K562 (cell line): ENCODE measurements at regions not wholly inside any gene's neighbourhood (a gene's known extent, or its start where the extent isn't known, plus 50 kb on each side); places are given as distances from the start of the nearest gene placed in this dataset.
A peak's percentile ranks its signal among the peaks of the same experiment; 100 is the strongest.
"Not testable (repeated sequence)": the region's sequence is repeated elsewhere in the genome, so short reads cannot be mapped to it uniquely, and the experiment has no call there.

Source experiments
- ATAC-seq: fragments of 200-7000 bp; cut with Tn5 transposase; 3 replicates; pipeline ENCODE4 v1.9.1; 2020; ENCODE audit warnings: moderate library complexity
- BruUV-seq: library from RNA; stranded (reverse); fragments of 400-500 nt; replicated peaks from 2 replicates; lab custom pipeline; 2021; lab: Mats Ljungman, UMichigan
- CTCF ChIA-PET: fragments of 300-600 bp; formaldehyde crosslinking; extraction: SDS; loops from one replicate; lab custom pipeline; 2021; ENCODE audit warnings: low intra/inter-chr PET ratio; lab: Yijun Ruan, JAX
- POLR2A ChIA-PET: fragments of 300-600, 350-650 bp; sonication (Branson Sonifier 250); formaldehyde crosslinking; extraction: SDS; loops from one replicate; lab custom pipeline; 2021; ENCODE audit warnings: antibody characterized with exemption, inconsistent platforms; lab: Yijun Ruan, JAX
- DNase-seq, 4 experiments: peaks; one replicate each; pipeline versions ENCODE4 v3.0.0 to v3.0.0-alpha.2; 2011 to 2018; ENCODE audit warnings: low spot score in 3 of 4, mixed read lengths in 3 of 4; ENCODE audit errors: extremely low read depth in 1 of 4
- FAIRE-seq: peaks from 2 replicates; lab custom pipeline; 2011; peaks lifted over from hg19 to GRCh38; lab: Jason Lieb, UNC
- H2AFZ ChIP-seq: 2 replicates; pipeline ENCODE4 v1.6.0; 2011; ENCODE audit warnings: low read depth, low read length, control low read depth, inconsistent platforms
- H3K27ac ChIP-seq: fragments of 200-600 bp; 3 replicates; pipeline ENCODE4 v1.8.0; 2011; ENCODE audit warnings: low read depth, mild to moderate bottlenecking, control low read depth, inconsistent platforms, low read length, moderate library complexity, mixed read lengths; ENCODE audit errors: extremely low read depth
- H3K27me3 ChIP-seq, 2 experiments: fragments of 300-600 bp in 1 of 2; 2 replicates in 1 of 2; 3 replicates in 1 of 2; pipeline versions ENCODE4 v1.6.0 to v1.8.0; 2011; ENCODE audit warnings: inconsistent platforms in 2 of 2, low read length in 2 of 2, mild to moderate bottlenecking in 1 of 2, mixed read lengths in 1 of 2, moderate library complexity in 1 of 2; ENCODE audit not compliant: control insufficient read depth in 2 of 2, insufficient read depth in 2 of 2
- H3K36me3 ChIP-seq: fragments of 300-600 bp; 3 replicates; pipeline ENCODE4 v1.8.0; 2011; ENCODE audit warnings: mild to moderate bottlenecking, low read length, inconsistent platforms; ENCODE audit not compliant: control insufficient read depth, insufficient read depth
- H3K4me1 ChIP-seq, 2 experiments: fragments of 200-600 bp in 1 of 2; replicated peaks in 1 of 2; 2 replicates in 1 of 2; 3 replicates in 1 of 2; pipeline versions ENCODE4 v1.5.1 to v1.8.0; 2011; ENCODE audit warnings: inconsistent platforms in 2 of 2, low read length in 2 of 2, mild to moderate bottlenecking in 1 of 2, mixed read lengths in 1 of 2, moderate library complexity in 1 of 2; ENCODE audit not compliant: control insufficient read depth in 2 of 2, insufficient read depth in 2 of 2
- H3K4me2 ChIP-seq: 2 replicates; pipeline ENCODE4 v1.6.1; 2011; ENCODE audit warnings: low read length, control low read depth, inconsistent platforms, mixed read lengths; ENCODE audit not compliant: insufficient read depth
- H3K4me3 ChIP-seq: fragments of 200-600 bp; sonication (generic), shearing (Covaris generic); 2 replicates; pipeline ENCODE4 v1.5.1; 2016; ENCODE audit warnings: control low read depth, inconsistent platforms
- H3K79me2 ChIP-seq: fragments of 200-600 bp; 3 replicates; pipeline ENCODE4 v1.8.0; 2011; ENCODE audit warnings: low read length, inconsistent platforms; ENCODE audit not compliant: control insufficient read depth, insufficient read depth
- H3K9ac ChIP-seq, 2 experiments: 2 replicates each; pipeline versions ENCODE4 v1.6.0 to v1.6.1; 2011; ENCODE audit warnings: low read depth in 2 of 2, low read length in 2 of 2, control low read depth in 1 of 2, inconsistent platforms in 1 of 2, mild to moderate bottlenecking in 1 of 2, mixed read lengths in 1 of 2; ENCODE audit not compliant: insufficient read depth in 1 of 2
- H3K9me1 ChIP-seq: one replicate; pipeline ENCODE4 v1.6.0; 2011; ENCODE audit warnings: inconsistent platforms, mild to moderate bottlenecking, low read length, moderate library complexity; ENCODE audit not compliant: control insufficient read depth, insufficient read depth
- H3K9me3 ChIP-seq: replicated peaks from 2 replicates; pipeline ENCODE4 v1.5.1; 2011; ENCODE audit warnings: low read depth, low read length, inconsistent platforms; ENCODE audit not compliant: control insufficient read depth, insufficient read depth
- H4K20me1 ChIP-seq: replicated peaks from 2 replicates; pipeline ENCODE4 v1.6.1; 2011; ENCODE audit warnings: low read length, inconsistent platforms, mixed read lengths; ENCODE audit not compliant: control insufficient read depth, insufficient read depth
- EP400 ChIP-seq: fragments of 450-650 bp; IDR thresholded peaks from 2 replicates; pipeline ENCODE4 v1.6.1; 2017; ENCODE audit warnings: antibody characterized with exemption, mild to moderate bottlenecking, moderate library complexity
- NFIC ChIP-seq: fragments of 450-650 bp; IDR thresholded peaks from 2 replicates; pipeline ENCODE4 v1.6.1; 2017; ENCODE audit warnings: mild to moderate bottlenecking, inconsistent platforms
- ZC3H4 ChIP-seq: sonication (generic); formaldehyde crosslinking; IDR thresholded peaks from 2 replicates; pipeline ENCODE4 v1.9.0; 2021; ENCODE audit warnings: missing genetic modification reagents, borderline replicate concordance
- ZKSCAN3 ChIP-seq: fragments of 250-450 bp; sonication (Bioruptor Pico); IDR thresholded peaks from 2 replicates; pipeline ENCODE4 v1.4.0; 2020
- ZNF354B ChIP-seq: fragments of 250-450 bp; sonication (Bioruptor Pico); IDR thresholded peaks from 2 replicates; pipeline ENCODE4 v1.4.0; 2020
- ZNF507 ChIP-seq: conservative IDR thresholded peaks from 2 replicates; pipeline ENCODE4 v1.6.1; 2017; ENCODE audit warnings: missing genetic modification characterization, missing compliant biosample characterization
- WGBS: fragments of 100-300 bp; shearing (Covaris generic); methylation state at CpG from one replicate; pipeline ENCODE4 v1.1.6; 2016; ENCODE audit warnings: low coverage, mixed read lengths; ENCODE audit not compliant: insufficient coverage; ENCODE audit errors: missing lambda C conversion rate; 5-methylcytosine and 5-hydroxymethylcytosine counted together
- in situ Hi-C: fragments of 300-500 bp; cut with MboI; formaldehyde crosslinking; loops from 4 replicates; pipeline ENCODE4 v1.15.0; 2018; ENCODE audit warnings: inconsistent platforms, mixed read lengths
- intact Hi-C: fragments of 100-400 bp; cut with micrococcal nuclease; formaldehyde crosslinking; loops from 2 replicates; pipeline ENCODE4 v1.14.2; 2022
- TF ChIP-seq, protein P1 (sequence below): fragments of 250-450 bp; sonication (Bioruptor Pico); IDR thresholded peaks from 2 replicates; pipeline ENCODE4 v1.5.0; 2020; ENCODE audit warnings: mild to moderate bottlenecking, borderline replicate concordance

- H3K36me3 ChIP-seq, FAIRE-seq, POLR2A ChIA-PET, H3K9me3 ChIP-seq, CTCF ChIA-PET, H3K9ac ChIP-seq, H3K4me3 ChIP-seq, H3K4me2 ChIP-seq, ATAC-seq, H3K27me3 ChIP-seq, H3K79me2 ChIP-seq, BruUV-seq, H2AFZ ChIP-seq, H3K9me1 ChIP-seq, DNase-seq, H3K27ac ChIP-seq, in situ Hi-C loops, H3K4me1 ChIP-seq, H4K20me1 ChIP-seq, intact Hi-C loops: not testable (repeated sequence)
- TF ChIP-seq ZNF354B (CRISPR knock-in tag): peak; percentile 71; the same call in 1 of the 2 replicates
- peak; percentile 83 for TF ChIP-seq ZNF507 (tag)
- 2% methylated on average over 5 of the region's 5 CpGs for WGBS
Measured at GRCh38 chr12:28761897-28762296, 387.2 kb upstream of the FAR2 start.

- POLR2A ChIA-PET: interaction anchor here (0.5 kb wide), 1 partner anchor 972 kb away, joined by 3 read pairs; no protein-coding TSS in a partner anchor
- intact Hi-C loops: no loop called here
- H3K4me1 ChIP-seq: no peaks in the 10 kb centered on the region
- FAIRE-seq (no peak), DNase-seq (no peak), ATAC-seq (no peak)
- H2AFZ ChIP-seq: no peak overlapping the region
- no peaks in the 10 kb centered on the region for H3K9me3 ChIP-seq
- no peak overlapping the region for H3K4me2 ChIP-seq
- 0% methylated on average over 1 of the region's 1 CpG for WGBS
- no peaks in the 10 kb centered on the region for H3K79me2 ChIP-seq
- no peak overlapping the region for H3K27ac ChIP-seq
- H3K4me3 ChIP-seq: no peak overlapping the region
- H3K27me3 ChIP-seq: no peaks in the 10 kb centered on the region
- no peak overlapping the region for H3K9ac ChIP-seq
- no peaks in the 10 kb centered on the region for H4K20me1 ChIP-seq
- no peaks in the 10 kb centered on the region for H3K9me1 ChIP-seq
- in situ Hi-C loops: no loop called here
- BruUV-seq: no TSS peak
- no peaks in the 10 kb centered on the region for H3K36me3 ChIP-seq
- CTCF ChIA-PET: no interaction called here
- TF ChIP-seq ZC3H4: no peak
- TF ChIP-seq, protein P1, sequence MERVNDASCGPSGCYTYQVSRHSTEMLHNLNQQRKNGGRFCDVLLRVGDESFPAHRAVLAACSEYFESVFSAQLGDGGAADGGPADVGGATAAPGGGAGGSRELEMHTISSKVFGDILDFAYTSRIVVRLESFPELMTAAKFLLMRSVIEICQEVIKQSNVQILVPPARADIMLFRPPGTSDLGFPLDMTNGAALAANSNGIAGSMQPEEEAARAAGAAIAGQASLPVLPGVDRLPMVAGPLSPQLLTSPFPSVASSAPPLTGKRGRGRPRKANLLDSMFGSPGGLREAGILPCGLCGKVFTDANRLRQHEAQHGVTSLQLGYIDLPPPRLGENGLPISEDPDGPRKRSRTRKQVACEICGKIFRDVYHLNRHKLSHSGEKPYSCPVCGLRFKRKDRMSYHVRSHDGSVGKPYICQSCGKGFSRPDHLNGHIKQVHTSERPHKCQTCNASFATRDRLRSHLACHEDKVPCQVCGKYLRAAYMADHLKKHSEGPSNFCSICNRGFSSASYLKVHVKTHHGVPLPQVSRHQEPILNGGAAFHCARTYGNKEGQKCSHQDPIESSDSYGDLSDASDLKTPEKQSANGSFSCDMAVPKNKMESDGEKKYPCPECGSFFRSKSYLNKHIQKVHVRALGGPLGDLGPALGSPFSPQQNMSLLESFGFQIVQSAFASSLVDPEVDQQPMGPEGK (CRISPR knock-in tag): no peak
- no peak for TF ChIP-seq NFIC
- no peak for TF ChIP-seq EP400
- no peak for TF ChIP-seq ZKSCAN3 (CRISPR knock-in tag)
Measured at GRCh38 chr12:28766398-28766797, 382.7 kb upstream of the FAR2 start.
